HL-60 (cell line): ENCODE measurements at regions not wholly inside any gene's neighbourhood (a gene's known extent, or its start where the extent isn't known, plus 50 kb on each side); places are given as distances from the start of the nearest gene placed in this dataset.

Experiments
- CTCF ChIP-seq: IDR thresholded peaks from one replicate; pipeline ENCODE4 v1.5.1; 2011; ENCODE audit warnings: low read length, control low read depth, inconsistent platforms; ENCODE audit not compliant: insufficient read depth
- POLR2AphosphoS5 ChIP-seq: IDR thresholded peaks from 2 replicates; pipeline ENCODE4 v1.6.1; 2012; ENCODE audit warnings: low read depth
- REST ChIP-seq: IDR thresholded peaks from 2 replicates; pipeline ENCODE4 v1.6.1; 2012; ENCODE audit warnings: low read depth; ENCODE audit not compliant: insufficient replicate concordance
- SPI1 ChIP-seq: IDR thresholded peaks from 2 replicates; pipeline ENCODE4 v1.6.1; 2012; ENCODE audit warnings: low read depth, mild to moderate bottlenecking, borderline replicate concordance

GRCh38 chr13:107969546-107969945, 245.8 kb downstream of the LIG4 start:
- TF ChIP-seq CTCF (no peak), SPI1 (no peak), POLR2AphosphoS5 (no peak), REST (no peak)
